SK-N-MC (cell line): ENCODE measurements at regions not wholly inside any gene's neighbourhood (a gene's known extent, or its start where the extent isn't known, plus 50 kb on each side); places are given as distances from the start of the nearest gene placed in this dataset.

Experiments used
- DNase-seq: peaks from one replicate; pipeline ENCODE4 v3.0.0-alpha.2; 2011; ENCODE audit warnings: low read depth, low spot score
- H3K27ac ChIP-seq: fragments of 200-600 bp; sonication (generic); 2 replicates; pipeline ENCODE4 v1.5.1; 2016; ENCODE audit warnings: mixed run types
- H3K36me3 ChIP-seq: fragments of 200-600 bp; sonication (generic); 2 replicates; pipeline ENCODE4 v1.6.1; 2017; ENCODE audit warnings: antibody characterized with exemption, low read length, mixed read lengths; ENCODE audit not compliant: insufficient read depth
- H3K4me3 ChIP-seq: fragments of 200-600 bp; sonication (generic); 2 replicates; pipeline ENCODE4 v1.5.1; 2016
- H3K9ac ChIP-seq: fragments of 200-600 bp; sonication (generic); 2 replicates; pipeline ENCODE4 v1.8.0; 2017; ENCODE audit warnings: mixed run types, mixed read lengths; ENCODE audit not compliant: insufficient read length
- H3K9me3 ChIP-seq: fragments of 200-600 bp; sonication (generic); 2 replicates; pipeline ENCODE4 v1.6.1; 2017; ENCODE audit warnings: low read depth, mild to moderate bottlenecking, antibody characterized with exemption, low read length, moderate library complexity, mixed read lengths
- EZH2 ChIP-seq: fragments of 200-600 bp; sonication (generic); IDR thresholded peaks from one replicate; pipeline ENCODE4 v1.6.1; 2017; ENCODE audit warnings: antibody characterized with exemption
- FOXP2 ChIP-seq: optimal IDR thresholded peaks from 2 replicates; pipeline ENCODE3; 2011; ENCODE audit warnings: mild to moderate bottlenecking, moderate library complexity; ENCODE audit not compliant: insufficient read depth; ENCODE audit errors: extremely low read length, control extremely low read depth
- POLR2AphosphoS5 ChIP-seq: IDR thresholded peaks from 2 replicates; pipeline ENCODE4 v1.6.1; 2012; ENCODE audit warnings: mild to moderate bottlenecking, low read depth, low read length, borderline replicate concordance

GRCh38 chr5:56647099-56647850 lies 168.1 kb upstream of the MAP3K1 start:
- no peak for DNase-seq
- H3K9me3 ChIP-seq, result no peaks in the 10 kb centered on the region
- no peak overlapping the region for H3K4me3 ChIP-seq
- no peak overlapping the region for H3K27ac ChIP-seq
- no peak overlapping the region for H3K9ac ChIP-seq
- H3K36me3 ChIP-seq, result no peaks in the 10 kb centered on the region
- TF ChIP-seq EZH2 (no peak), POLR2AphosphoS5 (no peak), FOXP2 (no peak)

- DNase-seq, result no peak
- H3K27ac ChIP-seq, result no peak overlapping the region
- no peak overlapping the region for H3K4me3 ChIP-seq
- no peaks in the 10 kb centered on the region for H3K9me3 ChIP-seq
- no peaks in the 10 kb centered on the region for H3K36me3 ChIP-seq
- H3K9ac ChIP-seq, result no peak overlapping the region
- TF ChIP-seq POLR2AphosphoS5 (no peak), FOXP2 (no peak), EZH2 (no peak)
Measured at GRCh38 chr5:56641635-56642260, 173.6 kb upstream of the MAP3K1 start.

- Histone ChIP-seq H3K4me3 (no peak overlapping the region), H3K36me3 (no peaks in the 10 kb centered on the region), H3K27ac (no peak overlapping the region), H3K9me3 (no peaks in the 10 kb centered on the region), H3K9ac (no peak overlapping the region)
- no peak for DNase-seq
- TF ChIP-seq FOXP2 (no peak), EZH2 (no peak), POLR2AphosphoS5 (no peak)
Measured at GRCh38 chr5:56640763-56641406, 174.5 kb upstream of the MAP3K1 start.

DNA sequence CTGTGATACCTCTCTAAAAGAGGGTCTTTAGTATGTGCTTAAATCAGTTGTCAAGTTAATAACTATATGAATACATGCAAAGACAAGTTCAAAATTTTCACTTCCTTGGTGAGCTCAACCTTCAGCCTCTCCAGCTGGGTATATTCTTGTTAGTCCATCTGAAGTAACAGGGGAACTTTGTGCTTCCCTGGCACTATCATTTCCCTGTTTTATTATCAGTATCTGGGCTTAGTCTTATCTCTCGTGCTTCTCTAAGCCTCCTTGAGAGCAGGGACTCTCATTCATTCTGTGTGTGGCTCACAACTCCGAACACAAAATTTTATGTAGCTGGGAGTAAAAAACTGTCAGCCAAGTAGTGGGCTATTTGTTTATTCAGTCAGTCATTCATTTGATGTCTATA lies 175.9 kb upstream of the MAP3K1 start:
- no peak for DNase-seq
- no peak overlapping the region for H3K27ac ChIP-seq
- H3K9ac ChIP-seq, result no peak overlapping the region
- no peak for TF ChIP-seq EZH2
- no peak for TF ChIP-seq FOXP2
- no peak for TF ChIP-seq POLR2AphosphoS5
- no peaks in the 10 kb centered on the region for H3K9me3 ChIP-seq
- no peaks in the 10 kb centered on the region for H3K36me3 ChIP-seq
- no peak overlapping the region for H3K4me3 ChIP-seq

- H3K4me3 ChIP-seq, result no peak overlapping the region
- H3K9me3 ChIP-seq, result no peaks in the 10 kb centered on the region
- no peak overlapping the region for H3K9ac ChIP-seq
- no peak for DNase-seq
- TF ChIP-seq EZH2 (no peak), FOXP2 (no peak), POLR2AphosphoS5 (no peak)
- no peaks in the 10 kb centered on the region for H3K36me3 ChIP-seq
- no peak overlapping the region for H3K27ac ChIP-seq
Measured at GRCh38 chr5:56638768-56639238, 176.5 kb upstream of the MAP3K1 start.

DNA sequence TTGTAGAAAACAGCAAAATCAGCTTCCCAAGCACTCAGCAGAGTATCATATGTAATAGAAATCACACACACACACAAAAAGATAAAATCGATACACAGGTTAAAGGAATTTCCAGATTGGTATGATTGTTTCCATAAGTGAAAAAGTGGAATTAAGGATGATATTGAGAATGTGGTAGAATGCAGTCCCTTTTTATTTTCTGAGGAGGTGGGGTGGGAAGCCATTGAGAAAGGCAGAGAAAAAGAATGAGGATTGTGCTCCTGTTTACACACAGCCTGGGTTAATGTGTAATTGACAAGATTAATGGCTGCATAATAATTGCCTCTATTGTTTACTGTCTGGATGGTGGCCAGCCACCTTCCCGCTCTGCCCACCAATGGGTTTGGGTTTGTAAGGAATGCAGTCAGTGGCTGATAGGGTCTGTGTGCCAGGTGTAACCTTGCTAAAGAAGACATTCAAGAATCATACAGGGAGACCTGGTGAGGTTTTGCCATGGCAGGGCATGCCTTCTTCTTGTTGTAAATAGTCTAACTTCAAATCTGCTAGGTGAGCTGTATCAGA lies 177.2 kb upstream of the MAP3K1 start:
- DNase-seq, result no peak
- Histone ChIP-seq H3K9me3 (no peaks in the 10 kb centered on the region), H3K9ac (no peak overlapping the region), H3K4me3 (no peak overlapping the region), H3K27ac (no peak overlapping the region), H3K36me3 (no peaks in the 10 kb centered on the region)
- TF ChIP-seq EZH2 (no peak), POLR2AphosphoS5 (no peak), FOXP2 (no peak)

GRCh38 chr5:56637321-56637920 lies 177.9 kb upstream of the MAP3K1 start:
- no peak for DNase-seq
- Histone ChIP-seq H3K9me3 (no peaks in the 10 kb centered on the region), H3K9ac (no peak overlapping the region), H3K36me3 (no peaks in the 10 kb centered on the region), H3K27ac (no peak overlapping the region), H3K4me3 (no peak overlapping the region)
- TF ChIP-seq POLR2AphosphoS5 (no peak), EZH2 (no peak), FOXP2 (no peak)

DNA sequence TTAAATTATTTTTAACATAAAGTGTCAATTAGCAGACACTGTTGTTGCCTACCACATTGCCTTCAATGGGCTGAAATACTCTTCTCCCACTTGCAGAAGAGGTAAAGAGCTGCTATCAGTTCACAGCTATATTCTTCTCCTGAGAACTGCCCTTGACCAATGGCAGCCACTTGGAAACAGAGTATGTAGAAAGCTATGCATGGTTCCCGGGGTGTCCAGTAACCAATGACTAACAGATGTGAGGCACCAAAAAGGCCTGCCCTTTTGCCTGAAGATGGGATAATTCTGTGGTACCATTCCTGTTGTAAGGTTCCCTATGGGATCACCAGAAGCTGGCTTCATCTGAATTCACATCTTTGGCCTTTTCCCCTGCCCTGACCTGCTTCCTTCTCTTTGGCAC lies 181.4 kb upstream of the MAP3K1 start:
- Histone ChIP-seq H3K9ac (no peak overlapping the region), H3K4me3 (no peak overlapping the region), H3K27ac (no peak overlapping the region), H3K36me3 (no peaks in the 10 kb centered on the region), H3K9me3 (no peaks in the 10 kb centered on the region)
- no peak for DNase-seq
- TF ChIP-seq EZH2 (no peak), POLR2AphosphoS5 (no peak), FOXP2 (no peak)
